Spleen (tissue), 3 donors: ENCODE measurements at regions not wholly inside any gene's neighbourhood (a gene's known extent, or its start where the extent isn't known, plus 50 kb on each side); places are given as distances from the start of the nearest gene placed in this dataset.
"Not testable (repeated sequence)": the region's sequence is repeated elsewhere in the genome, so short reads cannot be mapped to it uniquely, and the experiment has no call there.

Experiments
- POLR2A ChIP-seq, 3 donors: fragments of 450-650 bp; IDR thresholded peaks; one replicate each; pipeline ENCODE4 v1.5.1; 2017; ENCODE audit warnings: antibody characterized with exemption in 3 of 3, mild to moderate bottlenecking in 1 of 3
- POLR2AphosphoS5 ChIP-seq, 3 donors: sonication (generic); formaldehyde crosslinking; IDR thresholded peaks; one replicate each; pipeline ENCODE4 v1.5.1; 2017; ENCODE audit warnings: antibody characterized with exemption in 3 of 3

DNA sequence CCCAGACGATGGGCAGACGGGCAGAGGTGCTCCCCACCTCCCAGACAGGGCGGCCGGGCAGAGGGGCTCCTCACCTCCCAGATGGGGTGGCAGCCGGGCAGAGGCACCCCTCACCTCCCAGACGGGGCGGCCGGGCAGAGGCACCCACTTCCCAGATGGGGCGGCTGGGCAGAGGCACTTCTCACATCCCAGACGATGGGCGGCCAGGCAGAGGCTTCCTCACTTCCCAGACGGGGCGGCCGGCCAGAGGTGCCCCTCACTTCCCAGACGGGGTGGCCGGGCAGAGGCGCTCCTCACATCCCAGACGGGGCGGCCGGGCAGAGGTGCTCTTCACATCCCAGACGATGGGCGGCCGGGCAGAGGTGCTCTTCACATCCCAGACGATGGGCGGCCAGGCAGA is 96.6 kb downstream of the ABCC12 start:
- not testable (repeated sequence) for TF ChIP-seq POLR2AphosphoS5, POLR2A (IDR thresholded peaks at IDR 0.05)
